Keratinocyte (primary cell): ENCODE measurements at regions not wholly inside any gene's neighbourhood (a gene's known extent, or its start where the extent isn't known, plus 50 kb on each side); places are given as distances from the start of the nearest gene placed in this dataset.

Experiments used
- DNase-seq: peaks from one replicate; pipeline ENCODE4 v3.0.0-alpha.2; 2011; ENCODE audit warnings: low read depth, missing footprints, low spot score
- FAIRE-seq: peaks from 2 replicates; lab custom pipeline; 2011; peaks lifted over from hg19 to GRCh38; lab: Jason Lieb, UNC
- H2AFZ ChIP-seq: 2 replicates; pipeline ENCODE4 v1.6.0; 2012; ENCODE audit warnings: low read length, control low read depth, inconsistent platforms; ENCODE audit not compliant: control insufficient read depth
- H3K27ac ChIP-seq: 2 replicates; pipeline ENCODE4 v1.5.1; 2011; ENCODE audit warnings: low read length; ENCODE audit not compliant: control insufficient read depth, insufficient read depth
- H3K27me3 ChIP-seq: 3 replicates; pipeline ENCODE4 v1.6.0; 2011; ENCODE audit warnings: low read length; ENCODE audit not compliant: control insufficient read depth, insufficient read depth; ENCODE audit errors: extremely low read depth
- H3K36me3 ChIP-seq, 2 experiments: 2 replicates in 1 of 2; 3 replicates in 1 of 2; pipeline ENCODE4 v1.5.1; 2011; ENCODE audit warnings: low read length in 2 of 2, mild to moderate bottlenecking in 1 of 2; ENCODE audit not compliant: control insufficient read depth in 2 of 2, insufficient read depth in 2 of 2; ENCODE audit errors: extremely low read depth in 1 of 2
- H3K4me1 ChIP-seq: 3 replicates; pipeline ENCODE4 v1.5.1; 2011; ENCODE audit warnings: low read length; ENCODE audit not compliant: control insufficient read depth, insufficient read depth; ENCODE audit errors: extremely low read depth
- H3K4me2 ChIP-seq: 3 replicates; pipeline ENCODE4 v1.6.0; 2011; ENCODE audit warnings: low read depth, low read length; ENCODE audit not compliant: control insufficient read depth, insufficient read depth; ENCODE audit errors: extremely low read depth
- H3K4me3 ChIP-seq, 3 experiments: fragments of 200-600 bp in 1 of 3; sonication (generic) in 1 of 3; 2 replicates in 2 of 3; 3 replicates in 1 of 3; pipeline ENCODE4 v1.5.1; 2011 to 2016; ENCODE audit warnings: low read length in 3 of 3, mild to moderate bottlenecking in 3 of 3, control low read depth in 2 of 3, inconsistent platforms in 1 of 3, low read depth in 1 of 3, mixed read lengths in 1 of 3, mixed run types in 1 of 3, moderate library complexity in 1 of 3; ENCODE audit not compliant: control insufficient read depth in 2 of 3, insufficient read depth in 2 of 3; ENCODE audit errors: extremely low read depth in 1 of 3
- H3K79me2 ChIP-seq: 2 replicates; pipeline ENCODE4 v1.6.0; 2012; ENCODE audit warnings: low read length; ENCODE audit not compliant: control insufficient read depth, insufficient read depth
- H3K9ac ChIP-seq: 3 replicates; pipeline ENCODE4 v1.6.0; 2011; ENCODE audit warnings: low read length; ENCODE audit not compliant: control insufficient read depth, insufficient read depth; ENCODE audit errors: extremely low read depth
- H3K9me1 ChIP-seq: 3 replicates; pipeline ENCODE4 v1.6.0; 2011; ENCODE audit warnings: low read length; ENCODE audit not compliant: control insufficient read depth, insufficient read depth; ENCODE audit errors: extremely low read depth
- H3K9me3 ChIP-seq: 2 replicates; pipeline ENCODE4 v1.5.1; 2012; ENCODE audit warnings: low read depth, low read length; ENCODE audit not compliant: control insufficient read depth
- H4K20me1 ChIP-seq: 3 replicates; pipeline ENCODE4 v1.6.0; 2011; ENCODE audit warnings: low read length; ENCODE audit not compliant: control insufficient read depth, insufficient read depth; ENCODE audit errors: extremely low read depth
- CTCF ChIP-seq, 3 experiments: IDR thresholded peaks in 1 of 3; conservative IDR thresholded peaks in 1 of 3; optimal IDR thresholded peaks in 1 of 3; 2 replicates in 2 of 3; 3 replicates in 1 of 3; pipeline versions ENCODE3 to v1.5.1; 2011; ENCODE audit warnings: low read length in 3 of 3, mild to moderate bottlenecking in 3 of 3, moderate library complexity in 2 of 3, control low read depth in 1 of 3, inconsistent platforms in 1 of 3; ENCODE audit not compliant: insufficient read depth in 2 of 3; ENCODE audit errors: extremely low read depth in 1 of 3
- EZH2 ChIP-seq: IDR thresholded peaks from one replicate; pipeline ENCODE4 v1.6.1; 2012; ENCODE audit warnings: inconsistent platforms, mild to moderate bottlenecking, low read length, moderate library complexity
- dilution Hi-C: fragments of 300-500 bp; cut with MboI; formaldehyde crosslinking; loops from one replicate; pipeline ENCODE4 v1.7.0; 2020; ENCODE audit warnings: low sequenced_read_pairs; ENCODE audit not compliant: extremely low pct_ligation_motif_present

- no peaks in the 10 kb centered on the region for H3K9me1 ChIP-seq
- no peaks in the 10 kb centered on the region for H4K20me1 ChIP-seq
- peaks cover 31% of the 10 kb centered on the region for H3K4me1 ChIP-seq
- H2AFZ ChIP-seq: no peak overlapping the region
- FAIRE-seq (no peak), DNase-seq (no peak)
- no peak overlapping the region for H3K4me2 ChIP-seq
- no peaks in the 10 kb centered on the region for H3K9me3 ChIP-seq
- dilution Hi-C loops: no loop called here
- H3K4me3 ChIP-seq: no peak overlapping the region
- peaks cover 4% of the 10 kb centered on the region for H3K79me2 ChIP-seq
- H3K27ac ChIP-seq: no peak overlapping the region
- H3K27me3 ChIP-seq: no peaks in the 10 kb centered on the region
- TF ChIP-seq CTCF (optimal IDR thresholded peaks at IDR 0.05 in 1 of 3, IDR thresholded peaks at IDR 0.05 in 1 of 3, conservative IDR thresholded peaks at IDR 0.05 in 1 of 3; ENCODE audit: extremely low read depth in 1 of 3, insufficient read depth in 2 of 3, low read length in 3 of 3) (no peak), EZH2 (no peak)
- H3K36me3 ChIP-seq: no peaks in the 10 kb centered on the region
- H3K9ac ChIP-seq: no peak overlapping the region
Measured at GRCh38 chr12:107339487-107339886, 246.1 kb upstream of the CRY1 start.

- peaks cover 36% of the 10 kb centered on the region for H3K4me1 ChIP-seq
- FAIRE-seq: no peak
- no peak for DNase-seq
- H2AFZ ChIP-seq: no peak overlapping the region
- no peak overlapping the region for H3K27ac ChIP-seq
- H3K27me3 ChIP-seq: no peaks in the 10 kb centered on the region
- no peaks in the 10 kb centered on the region for H3K9me3 ChIP-seq
- no peaks in the 10 kb centered on the region for H4K20me1 ChIP-seq
- H3K36me3 ChIP-seq: no peaks in the 10 kb centered on the region
- H3K79me2 ChIP-seq: peaks cover 4% of the 10 kb centered on the region
- no peak for TF ChIP-seq EZH2
- TF ChIP-seq CTCF (optimal IDR thresholded peaks at IDR 0.05 in 1 of 3, IDR thresholded peaks at IDR 0.05 in 1 of 3, conservative IDR thresholded peaks at IDR 0.05 in 1 of 3; ENCODE audit: extremely low read depth in 1 of 3, insufficient read depth in 2 of 3, low read length in 3 of 3): no peak
- no peak overlapping the region for H3K9ac ChIP-seq
- H3K4me2 ChIP-seq: no peak overlapping the region
- no peak overlapping the region for H3K4me3 ChIP-seq
- no peaks in the 10 kb centered on the region for H3K9me1 ChIP-seq
- dilution Hi-C loops: no loop called here
Measured at GRCh38 chr12:107339932-107340331, 246.6 kb upstream of the CRY1 start.
